Stimulated activated CD4-positive, alpha-beta T cell treated with anti-CD3 and anti-CD28 coated beads, Interleukin-2, amount 100 ng/mL, for 48 hours (primary cell): ENCODE measurements at regions not wholly inside any gene's neighbourhood (a gene's known extent, or its start where the extent isn't known, plus 50 kb on each side); places are given as distances from the start of the nearest gene placed in this dataset.
"Not testable (repeated sequence)": the region's sequence is repeated elsewhere in the genome, so short reads cannot be mapped to it uniquely, and the experiment has no call there.

Experiments
- DNase-seq, 2 donors: peaks; one replicate each; pipeline ENCODE4 v3.0.0-alpha.2; 2020

DNA sequence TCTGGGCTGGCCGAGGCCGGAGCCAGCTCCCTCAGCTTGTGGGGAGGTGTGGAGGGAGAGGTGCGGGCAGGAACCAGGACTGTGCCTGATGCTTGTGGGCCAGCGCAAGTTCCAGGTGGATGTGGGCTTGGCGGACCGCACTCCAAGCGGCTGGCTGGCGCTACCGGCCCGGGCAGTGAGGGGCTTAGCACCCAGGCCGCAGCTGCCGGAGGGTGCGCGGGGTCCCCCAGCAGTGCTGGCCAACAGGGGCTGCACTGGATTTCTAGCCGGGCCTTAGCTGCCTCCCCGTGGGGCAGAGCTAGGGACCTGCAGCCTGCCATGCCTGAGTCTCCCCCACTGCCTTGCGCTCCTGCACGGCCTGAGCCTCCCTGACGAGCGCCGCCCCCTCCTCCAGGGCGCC is 242.8 kb downstream of the CCSER2 start:
- no peak for DNase-seq

DNA sequence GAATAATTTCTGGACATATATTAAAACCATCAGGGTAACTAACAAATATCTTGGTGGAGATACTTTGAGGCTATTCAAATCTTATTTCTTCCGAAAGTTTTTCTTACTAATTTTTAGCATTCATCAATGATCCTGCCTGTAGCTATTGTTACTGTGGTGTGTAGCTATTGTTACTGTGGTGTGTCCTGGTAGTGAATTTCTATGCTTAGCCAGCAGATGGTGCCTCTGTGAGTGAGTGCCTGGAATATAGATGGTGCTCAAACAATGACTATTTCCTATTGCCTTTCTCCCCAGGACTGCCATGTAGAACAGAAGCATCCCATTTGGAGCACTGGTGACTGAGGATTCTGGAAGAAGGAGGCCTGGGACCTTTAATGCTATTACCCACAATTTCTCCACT is 245.7 kb downstream of the CCSER2 start:
- DNase-seq, result no peak

DNA sequence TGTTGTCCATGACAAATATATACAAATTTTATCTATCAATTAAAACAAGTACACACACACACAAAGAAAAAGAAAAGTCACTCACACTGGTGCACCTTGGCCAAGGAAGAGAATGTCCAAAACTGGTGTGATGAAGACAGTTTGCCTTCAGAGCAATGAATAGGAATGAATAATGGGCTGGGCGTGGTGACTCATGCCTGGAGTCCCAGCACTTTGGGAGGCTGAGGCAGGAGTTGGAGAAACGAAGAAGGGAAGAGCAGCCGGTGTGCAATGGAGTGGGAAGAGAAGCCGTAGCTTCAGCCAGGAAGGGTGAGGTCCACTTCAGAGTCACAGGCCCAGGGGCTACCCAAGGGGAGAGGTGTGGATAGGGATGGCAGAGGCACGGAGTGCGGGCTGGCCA is 253.6 kb downstream of the CCSER2 start:
- no peak for DNase-seq

DNA sequence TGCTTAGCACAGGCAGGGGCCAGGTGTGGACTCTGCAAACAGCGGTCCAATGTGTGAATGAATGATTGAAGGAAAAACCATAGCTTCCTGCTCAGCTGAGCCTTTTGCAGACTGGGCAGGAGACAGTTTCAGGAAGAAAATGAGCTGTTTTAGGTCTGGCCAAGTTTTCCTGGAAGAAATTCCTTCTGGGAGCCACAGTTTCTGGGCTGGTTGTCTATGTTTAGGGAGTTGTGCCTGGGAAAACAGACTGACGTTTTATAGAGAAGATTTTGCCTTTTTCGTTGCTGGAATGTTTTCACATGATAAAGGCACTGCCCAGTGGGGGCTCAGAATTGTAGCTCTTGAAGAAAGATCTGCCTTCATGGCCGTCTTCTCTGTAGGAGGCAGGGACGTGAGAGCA is 255.1 kb downstream of the CCSER2 start:
- no peak for DNase-seq

DNA sequence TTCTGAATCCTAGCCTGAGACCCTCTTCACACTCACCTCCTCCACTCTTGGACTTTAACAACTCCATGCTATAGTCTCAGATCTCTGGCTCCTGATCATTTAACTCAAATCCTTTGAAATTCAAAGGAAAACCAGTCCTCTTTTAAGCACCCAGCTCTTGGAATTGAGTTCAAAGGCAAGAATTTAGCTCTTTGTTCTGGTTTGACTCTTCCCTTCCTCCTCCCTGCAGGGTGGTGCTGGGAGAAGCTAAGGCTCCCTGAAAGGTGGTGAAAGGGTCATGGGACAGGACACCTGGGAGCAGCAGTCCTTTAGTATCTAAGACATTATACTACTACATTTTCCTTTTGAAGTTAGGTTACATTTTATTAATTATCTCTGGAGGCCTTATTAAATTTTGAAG is 259.4 kb downstream of the CCSER2 start:
- DNase-seq, result no peak

GRCh38 chr10:84588426-84588825 is 260.0 kb downstream of the CCSER2 start:
- DNase-seq, result no peak

DNA sequence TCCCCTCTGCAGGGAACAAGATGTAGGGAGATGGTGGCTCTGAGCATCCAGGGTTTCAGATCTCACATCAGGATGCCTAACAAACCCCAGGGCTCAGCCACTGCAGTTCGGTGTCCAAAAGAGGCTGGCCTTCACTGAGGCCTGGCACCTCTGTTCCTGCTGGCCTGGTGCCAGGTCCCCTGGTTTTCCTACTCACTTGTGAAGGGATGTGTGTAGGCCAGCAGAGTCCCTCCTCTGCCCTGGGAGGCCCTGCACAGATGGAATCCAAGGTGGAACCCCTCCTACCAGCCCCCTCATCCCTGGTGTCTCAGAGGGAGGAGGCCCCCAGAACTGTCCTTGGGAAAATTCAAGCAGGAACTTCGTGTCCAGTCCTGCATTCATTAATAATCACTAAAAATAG is 260.6 kb downstream of the CCSER2 start:
- DNase-seq, result no peak

GRCh38 chr10:84589526-84590205 is 261.3 kb downstream of the CCSER2 start:
- DNase-seq, result no peak

DNA sequence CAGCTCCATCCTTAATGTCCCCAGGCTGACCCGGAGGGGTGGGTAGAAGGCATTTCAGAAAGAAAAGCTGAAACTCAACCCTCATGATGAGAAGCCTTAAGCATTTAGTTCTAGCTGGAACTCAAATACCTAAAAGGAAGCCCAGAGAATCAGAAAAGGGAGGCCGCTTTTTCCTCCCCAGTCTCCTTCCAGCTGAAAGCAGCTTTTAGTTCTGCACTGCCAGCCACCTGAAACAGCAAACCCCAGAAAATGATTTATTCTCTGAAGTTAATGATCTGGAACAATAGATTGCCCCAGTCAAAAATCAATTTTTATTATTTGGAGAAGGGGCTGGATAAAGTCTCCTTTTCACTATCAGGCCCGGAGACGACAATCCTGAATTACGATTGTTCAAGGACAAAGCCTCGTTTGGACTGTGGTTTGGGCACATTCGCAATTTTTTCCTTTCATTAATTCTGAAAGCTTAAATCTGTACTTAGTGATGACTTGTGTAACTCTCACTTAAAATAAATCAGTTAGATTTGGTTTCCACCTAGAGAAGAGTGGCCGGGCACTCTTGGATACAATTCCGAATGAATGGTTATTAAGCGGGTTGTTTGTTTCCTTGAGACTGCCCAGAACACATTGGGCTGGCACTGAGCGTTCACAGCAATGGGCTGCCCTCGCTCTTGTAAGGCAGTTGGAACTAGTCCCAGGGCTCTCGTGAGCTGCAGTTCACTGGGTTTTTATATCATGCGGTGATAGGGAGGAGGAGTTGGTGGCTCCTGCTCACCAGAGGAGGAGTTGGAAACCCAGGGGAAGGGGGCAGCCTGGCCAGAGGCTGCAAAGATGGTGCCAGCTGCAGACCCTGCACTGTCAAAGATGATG is 262.2 kb downstream of the CCSER2 start:
- DNase-seq, result no peak

DNA sequence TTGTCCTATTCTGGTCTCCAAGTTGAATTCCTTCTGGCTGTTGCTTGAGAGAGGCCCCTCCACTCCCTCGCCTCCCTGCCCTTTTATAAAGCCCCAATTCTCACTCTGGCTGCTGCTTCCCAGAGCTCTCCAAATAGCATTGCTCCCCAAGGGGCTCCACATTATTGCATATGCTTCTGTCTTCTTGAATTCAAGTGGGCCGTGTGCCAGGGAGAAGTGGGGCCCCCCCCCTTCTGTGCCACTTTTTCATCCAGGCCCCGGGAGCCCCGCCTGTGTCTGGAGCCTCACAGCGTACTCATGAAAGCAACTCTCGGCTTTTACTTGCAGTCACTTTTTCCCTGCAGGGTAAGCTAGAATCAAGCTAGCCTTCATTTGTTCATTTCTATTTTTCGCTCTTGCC is 265.1 kb downstream of the CCSER2 start:
- DNase-seq, result no peak

DNA sequence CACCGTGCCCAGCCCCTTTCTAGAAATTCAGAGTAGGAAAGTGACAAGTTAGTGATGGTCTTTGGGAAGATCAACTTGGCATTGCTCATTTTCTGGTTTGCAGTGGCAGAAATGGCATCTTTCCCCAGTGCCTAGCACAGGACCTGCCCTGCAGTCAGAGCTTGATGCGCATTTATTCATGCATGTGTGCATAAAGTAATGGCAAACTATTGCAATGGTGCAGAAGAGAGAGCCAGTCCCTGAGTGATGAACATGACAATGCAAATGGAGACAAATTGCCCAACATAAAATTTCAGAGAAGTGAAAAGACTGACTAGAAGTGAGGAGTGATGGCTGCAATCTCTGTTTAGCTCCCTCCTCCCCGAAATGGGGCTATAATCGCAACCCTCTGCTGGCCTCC is 268.2 kb downstream of the CCSER2 start:
- no peak for DNase-seq

- no peak for DNase-seq
Measured at GRCh38 chr10:84599254-84599653, 270.9 kb downstream of the CCSER2 start.

GRCh38 chr10:84600947-84601346 is 272.6 kb downstream of the CCSER2 start:
- no peak for DNase-seq

GRCh38 chr10:84602543-84602942 is 274.2 kb downstream of the CCSER2 start:
- not testable (repeated sequence) for DNase-seq

DNA sequence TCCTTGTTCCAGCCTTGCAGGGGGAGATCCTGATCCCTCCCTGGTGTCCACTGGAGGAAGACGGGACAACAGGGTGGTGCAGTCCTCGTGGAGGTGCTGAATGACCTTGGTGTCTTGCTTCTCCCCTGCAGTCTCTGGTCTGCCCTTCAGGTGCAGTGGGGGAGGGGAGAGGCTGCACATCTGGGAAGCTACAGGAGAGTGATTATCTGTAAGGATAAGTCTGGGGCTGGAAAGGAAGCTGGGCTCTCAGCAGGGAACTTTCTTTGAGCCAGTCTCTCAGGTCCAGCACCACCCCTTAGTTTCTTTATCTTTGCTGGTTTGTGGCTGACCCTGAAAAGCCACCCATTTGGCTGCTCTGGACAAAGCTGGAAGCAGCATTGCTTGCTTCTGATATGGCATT is 275.6 kb downstream of the CCSER2 start:
- no peak for DNase-seq

GRCh38 chr10:84605802-84606201 is 277.4 kb downstream of the CCSER2 start:
- no peak for DNase-seq

DNA sequence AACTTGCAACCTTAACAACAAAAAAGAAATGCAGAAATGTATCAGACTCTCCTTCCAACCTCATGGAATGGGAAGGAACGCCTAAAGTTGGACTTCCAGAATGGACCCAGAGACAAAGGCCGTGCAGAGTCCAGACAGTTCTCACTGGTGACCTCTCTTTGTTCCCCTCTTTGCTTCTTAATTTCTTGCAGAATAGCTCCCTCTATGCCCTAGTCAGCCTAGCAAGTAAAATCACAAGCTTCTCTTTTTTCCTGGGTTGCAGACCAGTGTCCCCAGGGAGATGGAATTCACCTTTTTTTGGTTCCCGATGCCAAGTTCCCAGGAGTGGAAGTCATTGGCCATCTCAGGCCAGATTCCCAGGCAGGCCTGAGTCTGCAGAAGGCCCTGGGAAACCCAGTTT is 278.0 kb downstream of the CCSER2 start:
- DNase-seq, result no peak

DNA sequence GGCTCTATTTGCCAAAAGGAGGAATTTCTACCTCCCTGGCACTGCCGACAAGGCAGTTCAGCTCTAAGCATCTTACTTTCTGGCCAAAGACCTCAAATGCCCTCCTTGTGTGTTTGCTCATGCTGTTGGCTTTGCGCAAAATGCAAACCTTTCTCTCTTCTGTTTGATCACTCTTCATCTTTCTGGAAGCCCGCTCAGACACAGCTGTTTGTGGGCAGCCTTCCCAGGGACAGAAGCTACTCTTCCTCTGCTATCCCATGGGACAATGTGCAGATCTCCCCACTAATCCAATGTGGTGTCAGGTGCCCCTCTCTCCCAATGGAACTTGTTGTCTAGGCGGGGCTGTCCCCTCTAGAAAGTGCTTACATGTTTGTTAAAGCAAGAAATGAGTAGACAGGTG is 278.7 kb downstream of the CCSER2 start:
- DNase-seq, result no peak

DNA sequence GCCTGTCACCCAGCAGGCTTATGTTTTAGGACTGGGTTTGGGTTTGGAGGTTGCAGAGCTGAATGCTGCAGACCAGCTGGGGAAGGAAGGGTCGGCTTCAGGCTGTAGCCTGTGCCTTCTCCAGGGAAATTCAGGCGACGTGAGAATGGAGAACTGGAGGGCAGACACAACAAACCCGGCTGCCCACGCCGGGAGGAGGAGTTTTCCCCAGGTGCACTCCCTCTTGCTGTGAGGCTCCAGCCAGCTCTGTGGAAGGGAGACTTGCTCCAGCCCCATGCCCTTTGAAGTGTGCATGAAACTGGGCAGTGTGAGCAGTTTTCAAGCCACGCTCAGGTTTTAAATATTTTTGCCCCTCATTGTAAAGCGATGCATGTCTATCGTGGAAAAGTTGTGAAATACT is 279.1 kb downstream of the CCSER2 start:
- DNase-seq, result no peak

GRCh38 chr10:84608126-84608525 is 279.7 kb downstream of the CCSER2 start:
- DNase-seq, result no peak

GRCh38 chr10:84613336-84614021 is 285.1 kb downstream of the CCSER2 start:
- DNase-seq, result no peak

DNA sequence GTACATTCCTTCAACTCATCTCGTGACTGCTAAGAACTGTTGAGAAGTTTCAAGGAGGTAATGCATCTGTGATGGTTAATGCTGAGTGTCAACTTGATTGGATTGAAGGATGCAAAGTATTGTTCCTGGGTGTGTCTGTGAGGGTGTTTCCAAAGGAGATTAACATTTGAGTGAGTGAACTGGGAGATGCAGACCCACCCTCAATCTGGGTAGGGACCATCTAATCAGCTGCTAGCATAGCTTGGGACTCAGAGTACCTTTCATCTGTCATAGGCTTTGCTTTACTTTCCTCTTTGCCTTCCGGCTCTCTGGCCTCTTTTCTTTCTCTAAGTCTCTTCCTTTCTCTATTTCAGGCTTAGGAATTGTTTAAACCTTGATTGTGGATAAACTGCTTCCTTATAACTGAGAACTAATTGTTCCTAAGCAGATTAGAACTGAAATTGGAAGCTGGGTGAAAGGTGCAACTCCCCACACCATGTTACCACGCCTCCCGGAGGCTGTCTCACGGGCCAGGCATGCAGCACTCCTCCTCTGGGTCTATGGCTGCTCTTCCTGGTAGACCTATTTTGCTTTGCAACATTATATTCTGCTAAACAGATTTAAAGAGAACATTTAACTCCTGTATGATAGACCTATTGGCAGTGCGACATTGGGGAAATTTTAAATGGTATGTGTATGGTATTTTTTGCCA is 298.2 kb downstream of the CCSER2 start:
- DNase-seq, result no peak

- no peak for DNase-seq
Measured at GRCh38 chr10:84632866-84633265, 304.5 kb downstream of the CCSER2 start.
